ENCODE measurements at regions not wholly inside any gene's neighbourhood (a gene's known extent, or its start where the extent isn't known, plus 50 kb on each side); places are given as distances from the start of the nearest gene placed in this dataset.

DNA sequence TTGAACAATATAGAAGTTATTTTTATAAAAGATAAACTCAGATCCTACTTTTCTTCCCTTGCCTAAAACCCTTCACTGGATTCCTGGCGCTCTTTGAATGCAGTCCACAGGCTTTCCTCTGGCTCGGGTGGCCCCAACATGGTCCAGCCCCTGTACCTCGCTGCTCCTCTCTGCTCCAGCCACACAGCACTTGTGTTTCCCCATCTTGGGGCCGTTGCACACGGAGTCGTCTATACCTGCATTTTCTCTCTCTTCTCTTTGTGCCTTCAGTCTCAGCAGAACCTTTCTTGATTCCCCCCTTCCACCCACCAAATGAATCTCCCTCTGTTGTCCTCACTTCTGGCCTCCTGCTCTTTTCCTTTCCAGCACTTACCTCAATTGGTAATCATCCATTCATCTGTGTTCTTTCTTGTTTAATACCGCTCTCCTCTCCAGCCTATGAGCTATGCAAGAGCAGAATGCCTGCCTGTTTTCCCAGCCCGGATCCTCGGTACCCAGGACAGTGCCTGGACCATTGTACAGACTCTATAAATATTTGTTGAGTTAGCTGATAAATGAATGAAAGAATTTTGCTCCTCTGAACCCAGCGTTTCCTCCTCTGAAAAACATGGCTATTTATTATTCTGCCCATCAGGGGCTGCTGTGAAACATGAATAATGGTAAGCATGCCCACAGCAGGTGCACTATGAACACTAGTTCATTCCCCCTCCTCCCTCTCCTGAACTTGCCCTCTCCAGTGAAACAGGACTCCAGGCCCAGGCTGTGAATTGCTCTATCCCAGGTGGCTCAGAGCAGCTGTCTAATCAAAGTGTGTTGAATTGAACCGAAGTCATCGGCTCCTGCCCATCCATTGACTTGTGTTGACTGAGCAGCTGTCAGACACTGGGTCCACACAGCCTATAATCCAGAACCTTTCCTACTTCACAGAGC, 266.9 kb downstream of the PTPRU start:
- no peak for TF ChIP-seq POLR2A (IDR thresholded peaks at IDR 0.05)
- TF ChIP-seq EP300 (IDR thresholded peaks at IDR 0.05), result no peak
- TF ChIP-seq, protein P1, sequence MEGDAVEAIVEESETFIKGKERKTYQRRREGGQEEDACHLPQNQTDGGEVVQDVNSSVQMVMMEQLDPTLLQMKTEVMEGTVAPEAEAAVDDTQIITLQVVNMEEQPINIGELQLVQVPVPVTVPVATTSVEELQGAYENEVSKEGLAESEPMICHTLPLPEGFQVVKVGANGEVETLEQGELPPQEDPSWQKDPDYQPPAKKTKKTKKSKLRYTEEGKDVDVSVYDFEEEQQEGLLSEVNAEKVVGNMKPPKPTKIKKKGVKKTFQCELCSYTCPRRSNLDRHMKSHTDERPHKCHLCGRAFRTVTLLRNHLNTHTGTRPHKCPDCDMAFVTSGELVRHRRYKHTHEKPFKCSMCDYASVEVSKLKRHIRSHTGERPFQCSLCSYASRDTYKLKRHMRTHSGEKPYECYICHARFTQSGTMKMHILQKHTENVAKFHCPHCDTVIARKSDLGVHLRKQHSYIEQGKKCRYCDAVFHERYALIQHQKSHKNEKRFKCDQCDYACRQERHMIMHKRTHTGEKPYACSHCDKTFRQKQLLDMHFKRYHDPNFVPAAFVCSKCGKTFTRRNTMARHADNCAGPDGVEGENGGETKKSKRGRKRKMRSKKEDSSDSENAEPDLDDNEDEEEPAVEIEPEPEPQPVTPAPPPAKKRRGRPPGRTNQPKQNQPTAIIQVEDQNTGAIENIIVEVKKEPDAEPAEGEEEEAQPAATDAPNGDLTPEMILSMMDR (IDR thresholded peaks at IDR 0.05), result no peak
- TF ChIP-seq POLR2AphosphoS5 (IDR thresholded peaks at IDR 0.05), result no peak
- ATAC-seq (ENCODE audit: low FRiP score in 2 of 2), result no peak

DNA sequence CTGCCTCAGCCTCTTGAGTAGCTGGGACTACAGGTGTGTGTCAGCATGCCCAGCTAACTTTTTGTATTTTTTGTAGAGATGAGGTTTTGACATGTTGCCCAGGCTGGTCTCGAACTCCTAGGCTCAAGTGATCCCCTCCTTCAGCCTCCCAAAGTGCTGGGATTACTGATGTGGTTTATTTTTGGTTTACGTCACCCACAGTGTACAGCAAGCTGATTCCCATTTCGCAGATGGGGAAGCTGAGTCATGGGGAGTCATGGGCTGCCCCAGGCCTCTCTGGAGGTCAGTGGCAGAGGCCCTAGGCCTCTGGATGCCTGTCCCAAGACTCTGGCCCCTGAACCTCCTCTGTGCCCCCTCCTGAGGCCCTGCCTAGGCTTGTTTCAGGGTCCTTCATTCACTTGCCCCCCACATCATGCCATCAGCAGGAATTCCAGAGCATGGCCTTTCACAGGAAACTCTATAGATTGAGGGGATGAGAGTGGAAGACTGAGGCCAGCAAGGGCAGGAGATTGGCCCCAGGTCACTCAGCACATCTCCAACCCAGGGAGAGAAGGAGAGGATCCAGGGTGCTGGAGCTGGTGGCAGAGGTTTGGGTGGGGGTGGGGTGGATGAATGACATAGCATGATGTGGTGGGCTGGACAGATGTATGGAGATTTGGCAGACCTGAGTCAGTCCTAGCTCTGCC, 266.0 kb downstream of the PTPRU start:
- no peak for TF ChIP-seq EP300 (IDR thresholded peaks at IDR 0.05)
- no peak for TF ChIP-seq POLR2A (IDR thresholded peaks at IDR 0.05)
- TF ChIP-seq POLR2AphosphoS5 (IDR thresholded peaks at IDR 0.05), result no peak
- no peaks in the 10 kb centered on the region for H3K27me3 ChIP-seq
- DNase-seq (no peak), ATAC-seq (ENCODE audit: low FRiP score in 2 of 2) (no peak)
- no peaks in the 10 kb centered on the region for H3K9me3 ChIP-seq
- H3K4me3 ChIP-seq, result no peak overlapping the region
- 77% methylated on average over 3 of the region's 3 CpGs for WGBS, 2 donors
- no peak overlapping the region for H3K27ac ChIP-seq
- H3K36me3 ChIP-seq, result no peaks in the 10 kb centered on the region
- H3K4me1 ChIP-seq, result no peaks in the 10 kb centered on the region

More for the DNA sequence above, 266.9 kb downstream of the PTPRU start:
- Histone ChIP-seq H3K27ac (no peak overlapping the region), H3K36me3 (no peaks in the 10 kb centered on the region), H3K9me3 (no peaks in the 10 kb centered on the region), H3K4me3 (no peak overlapping the region), H3K27me3 (no peaks in the 10 kb centered on the region), H3K4me1 (no peaks in the 10 kb centered on the region)
- WGBS, 2 donors, result 58 to 74% methylated on average over 12 of the region's 12 CpGs
- DNase-seq, result no peak

DNA sequence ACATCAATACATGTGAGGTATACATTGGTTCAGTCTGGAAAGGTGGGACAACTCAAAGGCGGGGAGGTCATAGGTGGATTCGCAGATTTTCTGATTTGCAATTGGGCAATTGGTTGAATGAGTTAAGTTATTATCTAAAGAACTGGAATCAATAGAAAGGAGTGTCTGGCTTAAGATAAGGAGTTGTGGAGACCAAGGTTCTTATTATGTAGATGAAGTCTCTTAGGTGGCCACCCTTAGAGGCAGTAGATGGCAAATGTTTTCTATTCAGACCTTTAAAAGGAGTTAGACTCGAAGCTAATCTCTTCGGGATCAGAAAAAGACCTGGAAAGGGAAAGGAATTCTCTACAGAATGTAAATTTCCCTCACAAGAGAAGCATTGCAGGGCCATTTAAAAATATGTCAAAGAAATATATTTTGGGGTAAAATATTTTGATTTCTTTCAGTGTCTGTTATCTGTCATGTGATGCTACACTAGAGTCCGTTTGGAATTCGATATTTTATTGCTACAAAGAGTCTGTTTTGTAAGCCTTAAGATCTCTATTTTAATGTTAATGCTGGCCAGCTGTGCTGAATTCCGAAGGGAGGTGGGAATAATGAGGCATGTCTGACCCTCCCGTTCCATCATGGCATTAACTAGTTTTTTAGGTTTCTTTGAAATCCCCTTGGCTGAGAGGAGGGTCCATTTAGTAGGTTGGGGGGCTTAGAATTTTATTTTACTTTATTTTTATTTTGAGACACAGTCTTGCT, 265.1 kb downstream of the PTPRU start:
- ATAC-seq (ENCODE audit: low FRiP score in 2 of 2), result no peak
- no peak overlapping the region for H3K4me3 ChIP-seq
- no peaks in the 10 kb centered on the region for H3K27me3 ChIP-seq
- TF ChIP-seq POLR2A (IDR thresholded peaks at IDR 0.05) (no peak), EP300 (IDR thresholded peaks at IDR 0.05) (no peak), POLR2AphosphoS5 (IDR thresholded peaks at IDR 0.05) (no peak)
- TF ChIP-seq, protein P1 (IDR thresholded peaks at IDR 0.05), result no peak
- H3K4me1 ChIP-seq, result no peaks in the 10 kb centered on the region
- WGBS, 2 donors, result 39 to 49% methylated on average over 8 of the region's 8 CpGs
- no peak overlapping the region for H3K27ac ChIP-seq
- no peak for DNase-seq
- H3K36me3 ChIP-seq, result no peaks in the 10 kb centered on the region
- H3K9me3 ChIP-seq, result peaks cover 0 to 5% (median 2%) of the 10 kb centered on the region in 4 donors

DNA sequence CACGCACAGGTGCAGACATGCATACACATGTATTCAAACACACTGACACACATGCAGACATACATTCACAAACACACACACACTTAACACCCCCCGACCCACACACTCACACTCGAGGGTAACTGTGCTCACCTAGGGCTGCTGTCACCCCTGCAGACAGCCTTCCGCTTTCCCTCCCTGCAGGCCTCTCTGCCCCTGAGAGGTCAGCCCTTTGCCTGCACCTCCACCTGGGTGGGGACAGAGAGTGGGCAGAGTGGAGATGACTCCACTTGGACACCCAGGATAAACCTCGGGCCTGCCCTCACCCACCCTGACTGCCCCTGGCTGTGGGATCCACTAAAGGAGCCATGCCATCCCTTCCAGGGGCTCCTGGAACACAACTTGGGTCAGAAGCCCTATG, 264.3 kb downstream of the PTPRU start:
- no peak for DNase-seq
- no peaks in the 10 kb centered on the region for H3K36me3 ChIP-seq
- 76 to 81% methylated on average over 5 of the region's 5 CpGs for WGBS, 2 donors
- no peaks in the 10 kb centered on the region for H3K4me1 ChIP-seq
- H3K9me3 ChIP-seq, result peaks cover 0 to 13% (median 7%) of the 10 kb centered on the region in 4 donors
- H3K4me3 ChIP-seq, result no peak overlapping the region
- H3K27me3 ChIP-seq, result no peaks in the 10 kb centered on the region
- TF ChIP-seq POLR2A (IDR thresholded peaks at IDR 0.05) (no peak), POLR2AphosphoS5 (IDR thresholded peaks at IDR 0.05) (no peak), EP300 (IDR thresholded peaks at IDR 0.05) (no peak)
- TF ChIP-seq, protein P1 (IDR thresholded peaks at IDR 0.05), result no peak
- H3K27ac ChIP-seq, result no peak overlapping the region
- ATAC-seq (ENCODE audit: low FRiP score in 2 of 2), result no peak

DNA sequence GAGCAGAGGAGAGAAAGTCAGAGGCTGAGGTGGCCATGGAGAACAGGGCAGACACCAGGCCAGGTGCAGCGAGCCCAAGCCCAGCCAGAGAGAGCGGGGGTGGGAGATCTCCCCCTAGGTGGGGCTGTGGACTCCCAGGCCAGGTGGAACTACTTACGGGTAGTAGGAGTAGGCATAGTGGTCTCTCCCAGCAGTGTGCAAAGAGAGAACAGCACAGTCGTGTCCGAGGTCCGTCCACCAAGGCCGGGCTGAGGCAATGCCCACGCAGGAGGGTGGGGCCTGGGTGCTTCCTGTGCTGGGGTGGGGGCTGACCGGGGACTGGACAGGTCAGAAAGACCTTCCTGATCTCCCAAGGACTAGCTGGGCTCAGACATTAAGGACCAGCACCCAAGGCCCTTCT, 263.7 kb downstream of the PTPRU start:
- ATAC-seq (ENCODE audit: low FRiP score in 2 of 2) (peak in 1 of 2 donors; percentile 3), DNase-seq (peak in 1 of 2 donors; percentile 49)
- no peak overlapping the region for H3K27ac ChIP-seq
- H3K27me3 ChIP-seq, result no peaks in the 10 kb centered on the region
- 77 to 89% methylated on average over 5 to 9 of the region's 9 CpGs for WGBS, 2 donors
- TF ChIP-seq, protein P1 (IDR thresholded peaks at IDR 0.05), result no peak
- TF ChIP-seq POLR2A (IDR thresholded peaks at IDR 0.05) (no peak), EP300 (IDR thresholded peaks at IDR 0.05) (no peak), POLR2AphosphoS5 (IDR thresholded peaks at IDR 0.05) (no peak)
- no peak overlapping the region for H3K4me3 ChIP-seq
- no peaks in the 10 kb centered on the region for H3K36me3 ChIP-seq
- H3K9me3 ChIP-seq, result peaks cover 0 to 16% (median 8%) of the 10 kb centered on the region in 4 donors
- no peaks in the 10 kb centered on the region for H3K4me1 ChIP-seq

Measured in upper lobe of left lung (tissue), 6 donors.